ENCODE measurements at regions not wholly inside any gene's neighbourhood (a gene's known extent, or its start where the extent isn't known, plus 50 kb on each side); places are given as distances from the start of the nearest gene placed in this dataset.

DNA sequence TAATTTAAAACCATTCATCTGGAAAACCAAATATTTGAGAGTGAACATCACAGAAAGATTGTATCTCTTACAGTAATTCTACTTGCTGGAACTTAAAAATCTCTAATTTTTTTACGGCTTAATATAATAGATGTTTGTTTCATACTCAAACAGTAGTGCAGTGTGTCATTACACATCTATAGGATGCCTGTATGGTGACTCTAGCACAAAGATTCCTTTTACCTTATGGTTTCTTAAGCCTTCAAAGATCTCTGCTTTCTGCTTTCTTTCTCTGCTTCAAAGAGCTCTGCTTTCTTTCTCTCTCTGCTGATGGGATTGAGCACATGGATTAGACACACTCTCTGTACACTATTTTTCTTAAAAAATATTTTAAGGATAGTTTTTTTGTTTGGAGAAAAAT is 374.0 kb upstream of the CDH9 start:
- TF ChIP-seq POLR2A (IDR thresholded peaks at IDR 0.05) = no peak
- TF ChIP-seq, protein P1, sequence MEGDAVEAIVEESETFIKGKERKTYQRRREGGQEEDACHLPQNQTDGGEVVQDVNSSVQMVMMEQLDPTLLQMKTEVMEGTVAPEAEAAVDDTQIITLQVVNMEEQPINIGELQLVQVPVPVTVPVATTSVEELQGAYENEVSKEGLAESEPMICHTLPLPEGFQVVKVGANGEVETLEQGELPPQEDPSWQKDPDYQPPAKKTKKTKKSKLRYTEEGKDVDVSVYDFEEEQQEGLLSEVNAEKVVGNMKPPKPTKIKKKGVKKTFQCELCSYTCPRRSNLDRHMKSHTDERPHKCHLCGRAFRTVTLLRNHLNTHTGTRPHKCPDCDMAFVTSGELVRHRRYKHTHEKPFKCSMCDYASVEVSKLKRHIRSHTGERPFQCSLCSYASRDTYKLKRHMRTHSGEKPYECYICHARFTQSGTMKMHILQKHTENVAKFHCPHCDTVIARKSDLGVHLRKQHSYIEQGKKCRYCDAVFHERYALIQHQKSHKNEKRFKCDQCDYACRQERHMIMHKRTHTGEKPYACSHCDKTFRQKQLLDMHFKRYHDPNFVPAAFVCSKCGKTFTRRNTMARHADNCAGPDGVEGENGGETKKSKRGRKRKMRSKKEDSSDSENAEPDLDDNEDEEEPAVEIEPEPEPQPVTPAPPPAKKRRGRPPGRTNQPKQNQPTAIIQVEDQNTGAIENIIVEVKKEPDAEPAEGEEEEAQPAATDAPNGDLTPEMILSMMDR (IDR thresholded peaks at IDR 0.05) = no peak
